CD8-positive, alpha-beta memory T cell (primary cell): ENCODE measurements at regions not wholly inside any gene's neighbourhood (a gene's known extent, or its start where the extent isn't known, plus 50 kb on each side); places are given as distances from the start of the nearest gene placed in this dataset.
"Not testable (repeated sequence)": the region's sequence is repeated elsewhere in the genome, so short reads cannot be mapped to it uniquely, and the experiment has no call there.

Experiments
- CTCF ChIA-PET: fragments of 350-600 bp; sonication (Branson Sonifier 250); formaldehyde crosslinking; loops from one replicate; lab custom pipeline; 2021; ENCODE audit warnings: antibody characterized with exemption; lab: Charles Lee
- POLR2A ChIA-PET: fragments of 350-600 bp; sonication (Branson Sonifier 250); formaldehyde crosslinking; loops from one replicate; lab custom pipeline; 2021; ENCODE audit warnings: antibody characterized with exemption; lab: Charles Lee
- DNase-seq, 5 donors: peaks; one replicate each; pipeline versions ENCODE4 v3.0.0 to v3.0.0-alpha.2; 2020 to 2022; ENCODE audit warnings: mixed read lengths in 1 of 5
- H3K27ac ChIP-seq: one replicate; pipeline ENCODE4 v1.7.0; 2013; ENCODE audit warnings: low read depth, mild to moderate bottlenecking, low read length, moderate library complexity
- H3K27me3 ChIP-seq: 2 replicates; pipeline ENCODE4 v1.7.0; 2013; ENCODE audit warnings: low read length, mild to moderate bottlenecking; ENCODE audit not compliant: insufficient read depth, poor library complexity, severe bottlenecking
- H3K36me3 ChIP-seq: 2 replicates; pipeline ENCODE4 v1.7.0; 2013; ENCODE audit warnings: mild to moderate bottlenecking, low read length, moderate library complexity; ENCODE audit not compliant: insufficient read depth
- H3K4me1 ChIP-seq: 2 replicates; pipeline ENCODE4 v1.7.0; 2013; ENCODE audit warnings: mild to moderate bottlenecking, low read length, moderate library complexity; ENCODE audit not compliant: insufficient read depth
- H3K4me3 ChIP-seq: 2 replicates; pipeline ENCODE4 v1.7.0; 2013; ENCODE audit warnings: mild to moderate bottlenecking, low read length
- H3K9me3 ChIP-seq: 2 replicates; pipeline ENCODE4 v1.7.0; 2013; ENCODE audit warnings: mild to moderate bottlenecking, low read length
- H3K27ac Mint-ChIP-seq, 8 donors: one replicate each; pipeline ENCODE4 v1.8.0; 2020 to 2021; ENCODE audit warnings: mixed read lengths in 8 of 8, mild to moderate bottlenecking in 6 of 8, inconsistent platforms in 3 of 8, moderate library complexity in 3 of 8
- H3K27me3 Mint-ChIP-seq, 2 donors: one replicate each; pipeline ENCODE4 v1.8.0; 2020 to 2021; ENCODE audit warnings: mixed read lengths in 2 of 2, mild to moderate bottlenecking in 1 of 2, moderate library complexity in 1 of 2
- H3K36me3 Mint-ChIP-seq, 3 donors: one replicate each; pipeline ENCODE4 v1.8.0; 2020 to 2021; ENCODE audit warnings: mixed read lengths in 3 of 3, inconsistent platforms in 1 of 3, mild to moderate bottlenecking in 1 of 3
- H3K4me1 Mint-ChIP-seq, 3 donors: one replicate each; pipeline ENCODE4 v1.8.0; 2020 to 2021; ENCODE audit warnings: mixed read lengths in 3 of 3, inconsistent platforms in 1 of 3, mild to moderate bottlenecking in 1 of 3
- H3K4me3 Mint-ChIP-seq, 7 donors: one replicate each; pipeline ENCODE4 v1.8.0; 2020 to 2021; ENCODE audit warnings: mixed read lengths in 7 of 7, mild to moderate bottlenecking in 6 of 7, moderate library complexity in 4 of 7, inconsistent platforms in 2 of 7
- H3K9me3 Mint-ChIP-seq, 5 donors: one replicate each; pipeline ENCODE4 v1.8.0; 2020 to 2022; ENCODE audit warnings: mixed read lengths in 5 of 5, mild to moderate bottlenecking in 3 of 5, moderate library complexity in 2 of 5, inconsistent platforms in 1 of 5

- H3K36me3 ChIP-seq, H3K9me3 ChIP-seq, DNase-seq, POLR2A ChIA-PET, H3K27ac Mint-ChIP-seq, H3K4me3 ChIP-seq, H3K4me1 Mint-ChIP-seq, H3K4me3 Mint-ChIP-seq, H3K4me1 ChIP-seq, H3K27ac ChIP-seq, H3K36me3 Mint-ChIP-seq, H3K9me3 Mint-ChIP-seq, H3K27me3 ChIP-seq, CTCF ChIA-PET: not testable (repeated sequence)
- peaks cover 9 to 18% of the 10 kb centered on the region in 2 donors for H3K27me3 Mint-ChIP-seq
Observed at GRCh38 chr12:131658605-131659004, 52.3 kb upstream of the SFSWAP start.

GRCh38 chr12:131659484-131659883 lies 51.4 kb upstream of the SFSWAP start:
- H3K27ac Mint-ChIP-seq, H3K36me3 Mint-ChIP-seq, H3K4me3 ChIP-seq, POLR2A ChIA-PET, H3K27ac ChIP-seq, H3K27me3 ChIP-seq, H3K4me3 Mint-ChIP-seq, DNase-seq, CTCF ChIA-PET, H3K4me1 ChIP-seq, H3K36me3 ChIP-seq, H3K9me3 Mint-ChIP-seq, H3K9me3 ChIP-seq, H3K4me1 Mint-ChIP-seq: not testable (repeated sequence)
- H3K27me3 Mint-ChIP-seq = peaks cover 9 to 19% of the 10 kb centered on the region in 2 donors

- H3K9me3 ChIP-seq, H3K9me3 Mint-ChIP-seq, H3K36me3 Mint-ChIP-seq, H3K4me3 ChIP-seq, H3K27ac Mint-ChIP-seq, DNase-seq, H3K27me3 ChIP-seq, POLR2A ChIA-PET, CTCF ChIA-PET, H3K4me1 Mint-ChIP-seq, H3K27ac ChIP-seq, H3K36me3 ChIP-seq, H3K4me1 ChIP-seq: not testable (repeated sequence)
- Mint-ChIP-seq H3K27me3 (peaks cover 9 to 19% of the 10 kb centered on the region in 2 donors), H3K4me3 (peak overlapping the region in 1 of 7 donors; percentile 35)
Observed at GRCh38 chr12:131659976-131660375, 50.9 kb upstream of the SFSWAP start.

GRCh38 chr12:131660401-131660800 lies 50.5 kb upstream of the SFSWAP start:
- DNase-seq, H3K36me3 Mint-ChIP-seq, H3K36me3 ChIP-seq, H3K27ac ChIP-seq, H3K4me3 ChIP-seq, H3K4me1 Mint-ChIP-seq, H3K27me3 ChIP-seq, POLR2A ChIA-PET, H3K9me3 ChIP-seq, H3K4me1 ChIP-seq, H3K9me3 Mint-ChIP-seq, H3K27ac Mint-ChIP-seq, CTCF ChIA-PET: not testable (repeated sequence)
- Mint-ChIP-seq H3K27me3 (peaks cover 9 to 19% of the 10 kb centered on the region in 2 donors), H3K4me3 (peak overlapping the region in 1 of 7 donors; percentile 18)
